ENCODE measurements at regions not wholly inside any gene's neighbourhood (a gene's known extent, or its start where the extent isn't known, plus 50 kb on each side); places are given as distances from the start of the nearest gene placed in this dataset.

- TF ChIP-seq CTCF (IDR thresholded peaks at IDR 0.05; ENCODE audit: poor library complexity, severe bottlenecking) (no peak), REST (IDR thresholded peaks at IDR 0.05; ENCODE audit: borderline replicate concordance) (no peak), EZH2 (IDR thresholded peaks at IDR 0.05; ENCODE audit: borderline replicate concordance, insufficient read depth, low read length, poor library complexity, severe bottlenecking) (no peak)
Measured at GRCh38 chr1:96918406-96918805, 196.8 kb downstream of the PTBP2 start.

All from neural cell (in vitro differentiated cells).